CD4-positive, alpha-beta T cell (primary cell): ENCODE measurements at regions not wholly inside any gene's neighbourhood (a gene's known extent, or its start where the extent isn't known, plus 50 kb on each side); places are given as distances from the start of the nearest gene placed in this dataset.

ENCODE experiments used
- ATAC-seq: fragments of 200-7000 bp; cut with Tn5 transposase; one replicate; pipeline ENCODE4 v1.10.0; 2022; ENCODE audit warnings: mild to moderate bottlenecking; ENCODE audit not compliant: poor library complexity
- CTCF ChIA-PET: fragments of 350-600 bp; sonication (Branson Sonifier 250); formaldehyde crosslinking; loops from one replicate; lab custom pipeline; 2021; ENCODE audit warnings: antibody characterized with exemption, inconsistent platforms; lab: Charles Lee
- POLR2A ChIA-PET: fragments of 350-600 bp; sonication (Branson Sonifier 250); formaldehyde crosslinking; loops from one replicate; lab custom pipeline; 2021; ENCODE audit warnings: antibody characterized with exemption, inconsistent platforms; lab: Charles Lee
- DNase-seq, 14 experiments: peaks; one replicate each; pipeline ENCODE4 v3.0.0-alpha.2; 2013 to 2020; ENCODE audit warnings: mixed read lengths in 2 of 14
- H3K27ac ChIP-seq, 2 donors: one replicate each; pipeline versions ENCODE4 v1.5.1 to v1.7.0; 2013; ENCODE audit warnings: low read length in 2 of 2, low read depth in 1 of 2, mild to moderate bottlenecking in 1 of 2
- H3K27me3 ChIP-seq, 2 experiments: 1 replicate in 1 of 2; 2 replicates in 1 of 2; pipeline versions ENCODE4 v1.6.1 to v1.7.0; 2013; ENCODE audit warnings: low read length in 2 of 2, control low read depth in 1 of 2, mild to moderate bottlenecking in 1 of 2, moderate library complexity in 1 of 2; ENCODE audit not compliant: insufficient read depth in 2 of 2, control insufficient read depth in 1 of 2
- H3K36me3 ChIP-seq: one replicate; pipeline ENCODE4 v1.6.1; 2013; ENCODE audit warnings: low read length, control low read depth; ENCODE audit not compliant: insufficient read depth
- H3K4me1 ChIP-seq: one replicate; pipeline ENCODE4 v1.6.1; 2013; ENCODE audit warnings: low read length, control low read depth; ENCODE audit not compliant: insufficient read depth
- H3K4me3 ChIP-seq: one replicate; pipeline ENCODE4 v1.5.1; 2013; ENCODE audit warnings: mild to moderate bottlenecking, low read length, moderate library complexity
- H3K9me3 ChIP-seq, 2 experiments: 1 replicate in 1 of 2; 2 replicates in 1 of 2; pipeline versions ENCODE4 v1.6.1 to v1.7.0; 2013; ENCODE audit warnings: low read length in 2 of 2, mild to moderate bottlenecking in 2 of 2, control low read depth in 1 of 2, moderate library complexity in 1 of 2; ENCODE audit not compliant: control insufficient read depth in 1 of 2, insufficient read depth in 1 of 2
- H3K27ac Mint-ChIP-seq: one replicate; pipeline ENCODE4 v1.8.0; 2020; ENCODE audit warnings: mixed read lengths
- H3K27me3 Mint-ChIP-seq: one replicate; pipeline ENCODE4 v1.8.0; 2021; ENCODE audit warnings: mixed read lengths
- H3K36me3 Mint-ChIP-seq: one replicate; pipeline ENCODE4 v1.8.0; 2021; ENCODE audit warnings: low read depth, mixed read lengths
- H3K4me1 Mint-ChIP-seq: one replicate; pipeline ENCODE4 v1.8.0; 2021; ENCODE audit warnings: low read depth, mixed read lengths
- H3K4me3 Mint-ChIP-seq: one replicate; pipeline ENCODE4 v1.8.0; 2020; ENCODE audit warnings: mild to moderate bottlenecking, mixed read lengths
- H3K9me3 Mint-ChIP-seq: one replicate; pipeline ENCODE4 v1.8.0; 2020; ENCODE audit warnings: mixed read lengths
- CTCF ChIP-seq: fragments of 200-600 bp; IDR thresholded peaks from one replicate; pipeline ENCODE4 v1.8.0; 2022; ENCODE audit warnings: antibody characterized with exemption, mild to moderate bottlenecking
- intact Hi-C, 2 experiments: fragments of 100-400 bp; cut with DNase I in 1 of 2; cut with micrococcal nuclease in 1 of 2; formaldehyde crosslinking; loops; one replicate each; pipeline versions ENCODE4 v1.15.1 to v1.9.0; 2023 to 2025; cut with DNase I, micrococcal nuclease

- intact Hi-C loops: no loop called here
- H3K36me3 Mint-ChIP-seq: no peaks in the 10 kb centered on the region
- no peak for TF ChIP-seq CTCF
- H3K4me3 ChIP-seq: no peak overlapping the region
- no peak overlapping the region for H3K4me3 Mint-ChIP-seq
- peaks cover 9% of the 10 kb centered on the region for H3K27me3 Mint-ChIP-seq
- H3K27me3 ChIP-seq: peaks cover 0 to 4% of the 10 kb centered on the region in 2 experiments
- H3K9me3 Mint-ChIP-seq: no peaks in the 10 kb centered on the region
- peaks cover 0 to 15% of the 10 kb centered on the region in 2 experiments for H3K9me3 ChIP-seq
- ChIA-PET POLR2A (no interaction called here), CTCF (no interaction called here)
- DNase-seq (no peak), ATAC-seq (no peak)
- no peaks in the 10 kb centered on the region for H3K36me3 ChIP-seq
- no peaks in the 10 kb centered on the region for H3K4me1 ChIP-seq
- H3K27ac Mint-ChIP-seq: no peak overlapping the region
- H3K27ac ChIP-seq: no peak overlapping the region
- no peaks in the 10 kb centered on the region for H3K4me1 Mint-ChIP-seq
Observed at GRCh38 chr11:115670538-115671205, 166.5 kb upstream of the CADM1 start.

GRCh38 chr11:115665958-115666357 is 161.7 kb upstream of the CADM1 start:
- H3K4me1 Mint-ChIP-seq: no peaks in the 10 kb centered on the region

GRCh38 chr11:115665175-115665821 is 161.1 kb upstream of the CADM1 start:
- Histone ChIP-seq H3K27ac (no peak overlapping the region), H3K36me3 (no peaks in the 10 kb centered on the region), H3K4me1 (no peaks in the 10 kb centered on the region), H3K4me3 (no peak overlapping the region), H3K9me3 (peaks cover 0 to 12% of the 10 kb centered on the region in 2 experiments), H3K27me3 (peaks cover 4 to 11% of the 10 kb centered on the region in 2 experiments)
- ChIA-PET CTCF (no interaction called here), POLR2A (no interaction called here)
- peaks cover 35% of the 10 kb centered on the region for H3K27me3 Mint-ChIP-seq
- no peak for TF ChIP-seq CTCF
- no peak overlapping the region for H3K27ac Mint-ChIP-seq
- no peaks in the 10 kb centered on the region for H3K9me3 Mint-ChIP-seq
- H3K36me3 Mint-ChIP-seq: no peaks in the 10 kb centered on the region
- H3K4me1 Mint-ChIP-seq: no peaks in the 10 kb centered on the region
- intact Hi-C loops: no loop called here
- no peak for ATAC-seq
- no peak overlapping the region for H3K4me3 Mint-ChIP-seq
- no peak for DNase-seq

More at GRCh38 chr11:115665958-115666357, 161.7 kb upstream of the CADM1 start:
- intact Hi-C loops: no loop called here
- H3K27ac ChIP-seq: no peak overlapping the region
- H3K9me3 ChIP-seq: peaks cover 0 to 17% of the 10 kb centered on the region in 2 experiments
- ATAC-seq: no peak
- no peaks in the 10 kb centered on the region for H3K36me3 Mint-ChIP-seq
- no peak for TF ChIP-seq CTCF
- H3K4me3 ChIP-seq: no peak overlapping the region
- H3K4me3 Mint-ChIP-seq: no peak overlapping the region
- no peaks in the 10 kb centered on the region for H3K9me3 Mint-ChIP-seq
- H3K27ac Mint-ChIP-seq: no peak overlapping the region
- H3K4me1 ChIP-seq: no peaks in the 10 kb centered on the region
- no peaks in the 10 kb centered on the region for H3K36me3 ChIP-seq
- H3K27me3 ChIP-seq: peaks cover 0 to 4% of the 10 kb centered on the region in 2 experiments
- POLR2A ChIA-PET: no interaction called here
- H3K27me3 Mint-ChIP-seq: peaks cover 29% of the 10 kb centered on the region
- CTCF ChIA-PET: no interaction called here
- DNase-seq: no peak
